ENCODE measurements at regions not wholly inside any gene's neighbourhood (a gene's known extent, or its start where the extent isn't known, plus 50 kb on each side); places are given as distances from the start of the nearest gene placed in this dataset.

GRCh38 chr11:134645576-134645975, 233.5 kb upstream of the B3GAT1 start:
- DNase-seq (ENCODE audit: low read depth in 2 of 2), result no peak

GRCh38 chr11:134644476-134645456, 232.7 kb upstream of the B3GAT1 start:
- no peak for DNase-seq (ENCODE audit: low read depth in 2 of 2)

GRCh38 chr11:134643115-134644012, 231.3 kb upstream of the B3GAT1 start:
- no peak for DNase-seq (ENCODE audit: low read depth in 2 of 2)

- no peak for DNase-seq (ENCODE audit: low read depth in 2 of 2)
Observed at GRCh38 chr11:134642206-134642605, 230.2 kb upstream of the B3GAT1 start.

- DNase-seq (ENCODE audit: low read depth in 2 of 2), result no peak
Observed at GRCh38 chr11:134640971-134641968, 229.2 kb upstream of the B3GAT1 start.

GRCh38 chr11:134640536-134640935, 228.5 kb upstream of the B3GAT1 start:
- no peak for DNase-seq (ENCODE audit: low read depth in 2 of 2)

- DNase-seq (ENCODE audit: low read depth in 2 of 2), result no peak
Observed at GRCh38 chr11:134639586-134640330, 227.7 kb upstream of the B3GAT1 start.

- no peak for DNase-seq (ENCODE audit: low read depth in 2 of 2)
Observed at GRCh38 chr11:134638796-134639430, 226.9 kb upstream of the B3GAT1 start.

- DNase-seq (ENCODE audit: low read depth in 2 of 2), result no peak
Observed at GRCh38 chr11:134637091-134638015, 225.3 kb upstream of the B3GAT1 start.

GRCh38 chr11:134636071-134636470, 224.0 kb upstream of the B3GAT1 start:
- no peak for DNase-seq (ENCODE audit: low read depth in 2 of 2)

GRCh38 chr11:134634897-134635831, 223.1 kb upstream of the B3GAT1 start:
- no peak for DNase-seq (ENCODE audit: low read depth in 2 of 2)

- DNase-seq (ENCODE audit: low read depth in 2 of 2), result no peak
Observed at GRCh38 chr11:134633276-134633675, 221.2 kb upstream of the B3GAT1 start.

GRCh38 chr11:134632347-134633119, 220.5 kb upstream of the B3GAT1 start:
- DNase-seq (ENCODE audit: low read depth in 2 of 2), result no peak

GRCh38 chr11:134630861-134631260, 218.8 kb upstream of the B3GAT1 start:
- no peak for DNase-seq (ENCODE audit: low read depth in 2 of 2)

GRCh38 chr11:134628426-134628825, 216.4 kb upstream of the B3GAT1 start:
- DNase-seq (ENCODE audit: low read depth in 2 of 2), result no peak

GRCh38 chr11:134626032-134626431, 214.0 kb upstream of the B3GAT1 start:
- no peak for DNase-seq (ENCODE audit: low read depth in 2 of 2)

- no peak for DNase-seq (ENCODE audit: low read depth in 2 of 2)
Observed at GRCh38 chr11:134625631-134626030, 213.6 kb upstream of the B3GAT1 start.
